Activated CD4-positive, alpha-beta T cell treated with anti-CD3 and anti-CD28 coated beads, Interleukin-2, amount 10 ng/mL, durations not matched to agents 7 days and 5 days (primary cell): ENCODE measurements at regions not wholly inside any gene's neighbourhood (a gene's known extent, or its start where the extent isn't known, plus 50 kb on each side); places are given as distances from the start of the nearest gene placed in this dataset.

Experiments used
- CTCF ChIA-PET: fragments of 350-600 bp; sonication (Branson Sonifier 250); formaldehyde crosslinking; loops from one replicate; lab custom pipeline; 2021; ENCODE audit warnings: antibody characterized with exemption; lab: Charles Lee
- POLR2A ChIA-PET: fragments of 350-600 bp; sonication (Branson Sonifier 250); formaldehyde crosslinking; loops from one replicate; lab custom pipeline; 2021; ENCODE audit warnings: antibody characterized with exemption; lab: Charles Lee
- DNase-seq: peaks from one replicate; pipeline ENCODE4 v3.0.0-alpha.2; 2020
- H3K27ac Mint-ChIP-seq: one replicate; pipeline ENCODE4 v1.8.0; 2021; ENCODE audit warnings: mild to moderate bottlenecking, moderate library complexity, mixed read lengths
- H3K27me3 Mint-ChIP-seq: one replicate; pipeline ENCODE4 v1.8.0; 2021; ENCODE audit warnings: mixed read lengths
- H3K36me3 Mint-ChIP-seq: one replicate; pipeline ENCODE4 v1.8.0; 2021; ENCODE audit warnings: low read depth, mixed read lengths
- H3K4me1 Mint-ChIP-seq: one replicate; pipeline ENCODE4 v1.8.0; 2021; ENCODE audit warnings: mixed read lengths
- H3K4me3 Mint-ChIP-seq: one replicate; pipeline ENCODE4 v1.8.0; 2021; ENCODE audit warnings: mild to moderate bottlenecking, moderate library complexity, mixed read lengths
- H3K9me3 Mint-ChIP-seq: one replicate; pipeline ENCODE4 v1.8.0; 2021; ENCODE audit warnings: mixed read lengths

GRCh38 chr10:33556103-33556502 lies 221.6 kb upstream of the NRP1 start:
- Mint-ChIP-seq H3K4me3 (no peak overlapping the region), H3K9me3 (no peaks in the 10 kb centered on the region), H3K36me3 (no peaks in the 10 kb centered on the region), H3K27ac (no peak overlapping the region), H3K4me1 (no peaks in the 10 kb centered on the region), H3K27me3 (peaks cover 3% of the 10 kb centered on the region)
- CTCF ChIA-PET = no interaction called here
- no peak for DNase-seq
- POLR2A ChIA-PET = no interaction called here

GRCh38 chr10:33553748-33554571 lies 219.5 kb upstream of the NRP1 start:
- no peak for DNase-seq
- POLR2A ChIA-PET = no interaction called here

GRCh38 chr10:33552290-33552689 lies 217.8 kb upstream of the NRP1 start:
- peaks cover 3% of the 10 kb centered on the region for H3K27me3 Mint-ChIP-seq
- H3K27ac Mint-ChIP-seq = no peak overlapping the region
- H3K4me1 Mint-ChIP-seq = no peaks in the 10 kb centered on the region
- DNase-seq = no peak
- ChIA-PET POLR2A (no interaction called here), CTCF (interaction anchor here (0.6 kb wide), 1 partner anchor 44 kb away, joined by 3 read pairs; no protein-coding TSS in a partner anchor)
- H3K4me3 Mint-ChIP-seq = no peak overlapping the region
- H3K36me3 Mint-ChIP-seq = no peaks in the 10 kb centered on the region
- H3K9me3 Mint-ChIP-seq = no peaks in the 10 kb centered on the region

More at GRCh38 chr10:33553748-33554571, 219.5 kb upstream of the NRP1 start:
- CTCF ChIA-PET = interaction anchor here (1.4 kb wide), 1 partner anchor 20 kb away, joined by 3 read pairs; no protein-coding TSS in a partner anchor
- H3K27me3 Mint-ChIP-seq = peaks cover 6% of the 10 kb centered on the region
- H3K9me3 Mint-ChIP-seq = no peaks in the 10 kb centered on the region
- no peaks in the 10 kb centered on the region for H3K4me1 Mint-ChIP-seq
- H3K4me3 Mint-ChIP-seq = no peak overlapping the region
- H3K36me3 Mint-ChIP-seq = no peaks in the 10 kb centered on the region
- H3K27ac Mint-ChIP-seq = no peak overlapping the region

DNA sequence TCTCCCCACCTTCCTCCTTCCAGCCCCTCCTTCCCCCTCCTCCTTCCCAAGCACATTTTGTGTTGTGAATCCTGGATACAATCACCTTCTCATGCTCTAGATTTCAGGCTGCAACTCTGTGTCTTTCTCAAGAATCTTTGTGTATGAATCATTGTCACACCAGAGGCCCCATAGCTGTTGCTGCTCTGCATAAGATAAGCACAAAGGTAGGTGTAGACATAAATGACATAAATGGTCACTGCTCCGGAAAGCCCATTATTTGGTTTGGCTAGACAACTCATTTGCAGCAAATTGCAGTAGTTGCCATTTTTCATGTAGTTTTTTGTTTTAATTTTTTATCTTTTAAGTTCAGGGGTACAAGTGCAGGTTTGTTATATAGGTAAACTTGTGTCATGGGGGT lies 216.3 kb upstream of the NRP1 start:
- Mint-ChIP-seq H3K27ac (no peak overlapping the region), H3K9me3 (no peaks in the 10 kb centered on the region), H3K4me1 (no peaks in the 10 kb centered on the region), H3K36me3 (no peaks in the 10 kb centered on the region), H3K4me3 (no peak overlapping the region), H3K27me3 (peaks cover 3% of the 10 kb centered on the region)
- ChIA-PET POLR2A (no interaction called here), CTCF (no interaction called here)
- DNase-seq = no peak

DNA sequence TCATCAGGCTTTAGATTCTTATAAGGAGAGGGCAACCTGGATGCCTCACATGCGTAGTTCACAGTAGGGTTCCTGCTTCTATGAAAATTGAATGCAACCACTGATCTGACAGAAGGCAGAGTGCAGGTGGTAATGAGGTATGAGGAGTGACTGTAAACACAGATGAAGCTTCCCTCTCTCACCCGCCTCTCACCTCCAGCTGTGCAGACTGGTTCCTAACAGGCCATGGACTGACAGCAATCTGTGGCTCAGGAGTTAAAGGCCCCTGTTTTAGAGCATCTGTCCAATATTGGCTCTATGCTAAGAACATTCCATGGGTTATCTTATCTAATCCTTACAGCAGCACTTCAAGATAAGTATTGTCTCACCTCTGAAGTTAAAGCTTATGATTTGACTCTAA lies 213.5 kb upstream of the NRP1 start:
- Mint-ChIP-seq H3K4me3 (no peak overlapping the region), H3K27ac (no peak overlapping the region), H3K9me3 (peaks cover 4% of the 10 kb centered on the region), H3K27me3 (peaks cover 6% of the 10 kb centered on the region), H3K36me3 (no peaks in the 10 kb centered on the region), H3K4me1 (no peaks in the 10 kb centered on the region)
- ChIA-PET CTCF (no interaction called here), POLR2A (no interaction called here)
- DNase-seq = no peak

GRCh38 chr10:33546031-33546430 lies 211.6 kb upstream of the NRP1 start:
- no peaks in the 10 kb centered on the region for H3K36me3 Mint-ChIP-seq
- H3K27ac Mint-ChIP-seq = no peak overlapping the region
- DNase-seq = no peak
- POLR2A ChIA-PET = no interaction called here
- CTCF ChIA-PET = interaction anchor here (0.7 kb wide), 1 partner anchor 15 kb away, joined by 3 read pairs; no protein-coding TSS in a partner anchor
- no peak overlapping the region for H3K4me3 Mint-ChIP-seq
- peaks cover 4% of the 10 kb centered on the region for H3K9me3 Mint-ChIP-seq
- H3K27me3 Mint-ChIP-seq = peaks cover 6% of the 10 kb centered on the region
- no peaks in the 10 kb centered on the region for H3K4me1 Mint-ChIP-seq

- H3K4me3 Mint-ChIP-seq = no peak overlapping the region
- no peak for DNase-seq
- ChIA-PET CTCF (no interaction called here), POLR2A (no interaction called here)
- peaks cover 4% of the 10 kb centered on the region for H3K9me3 Mint-ChIP-seq
- no peaks in the 10 kb centered on the region for H3K36me3 Mint-ChIP-seq
- H3K27me3 Mint-ChIP-seq = peaks cover 8% of the 10 kb centered on the region
- H3K4me1 Mint-ChIP-seq = no peaks in the 10 kb centered on the region
- H3K27ac Mint-ChIP-seq = no peak overlapping the region
These were observed 208.5 kb upstream of the NRP1 start for GRCh38 chr10:33542752-33543505.

GRCh38 chr10:33539116-33539515 lies 204.6 kb upstream of the NRP1 start:
- ChIA-PET POLR2A (no interaction called here), CTCF (no interaction called here)
- no peak overlapping the region for H3K4me3 Mint-ChIP-seq
- H3K27me3 Mint-ChIP-seq = peaks cover 10% of the 10 kb centered on the region
- no peak overlapping the region for H3K27ac Mint-ChIP-seq
- no peaks in the 10 kb centered on the region for H3K36me3 Mint-ChIP-seq
- no peak for DNase-seq
- H3K9me3 Mint-ChIP-seq = peaks cover 4% of the 10 kb centered on the region
- H3K4me1 Mint-ChIP-seq = no peaks in the 10 kb centered on the region

- POLR2A ChIA-PET = no interaction called here
- CTCF ChIA-PET = no interaction called here
- Mint-ChIP-seq H3K4me3 (no peak overlapping the region), H3K9me3 (no peaks in the 10 kb centered on the region), H3K4me1 (no peaks in the 10 kb centered on the region), H3K27ac (no peak overlapping the region), H3K27me3 (peaks cover 7% of the 10 kb centered on the region), H3K36me3 (no peaks in the 10 kb centered on the region)
- DNase-seq = no peak
These were observed 202.6 kb upstream of the NRP1 start for GRCh38 chr10:33537066-33537465.

DNA sequence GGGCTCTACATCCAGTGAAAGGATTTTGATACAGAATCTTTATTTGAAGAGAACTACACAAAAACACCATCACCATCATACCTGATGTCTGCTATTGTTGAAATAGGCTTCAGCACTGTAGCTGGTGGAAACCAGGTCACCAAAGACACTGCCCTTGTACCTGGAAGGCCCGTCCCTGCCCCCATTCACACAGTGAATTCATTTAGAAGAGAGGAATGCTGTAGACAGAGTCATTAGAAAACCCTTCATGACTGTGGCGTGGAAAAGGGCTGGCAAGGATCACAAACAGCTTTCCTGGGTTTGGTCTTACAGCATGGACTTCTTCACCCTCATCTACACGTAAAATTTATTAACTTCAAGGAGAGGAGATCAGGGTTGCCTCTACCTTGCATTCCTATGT lies 202.0 kb upstream of the NRP1 start:
- Mint-ChIP-seq H3K4me3 (no peak overlapping the region), H3K27ac (no peak overlapping the region), H3K9me3 (no peaks in the 10 kb centered on the region), H3K27me3 (peaks cover 7% of the 10 kb centered on the region), H3K4me1 (no peaks in the 10 kb centered on the region), H3K36me3 (no peaks in the 10 kb centered on the region)
- DNase-seq = no peak
- ChIA-PET POLR2A (no interaction called here), CTCF (no interaction called here)

DNA sequence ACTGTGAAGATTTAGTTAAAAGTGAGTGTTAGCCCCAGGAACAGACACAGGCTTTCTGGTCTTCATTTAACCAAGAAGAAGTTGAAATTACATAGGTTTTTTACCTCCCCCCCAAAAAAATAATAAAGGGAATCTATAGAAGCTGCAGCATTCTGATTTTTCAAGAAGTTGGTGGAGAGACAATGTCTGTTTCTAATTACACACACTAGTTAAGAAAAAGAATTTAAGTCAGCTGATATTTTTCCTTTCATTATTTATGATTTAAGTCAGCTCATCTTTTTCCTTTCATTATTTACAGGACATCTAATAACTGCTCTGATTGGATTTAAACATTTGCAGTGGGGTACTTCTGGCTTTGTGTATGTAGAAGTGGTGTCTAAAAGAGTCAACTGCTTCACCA lies 201.4 kb upstream of the NRP1 start:
- H3K27ac Mint-ChIP-seq = no peak overlapping the region
- ChIA-PET CTCF (no interaction called here), POLR2A (no interaction called here)
- H3K36me3 Mint-ChIP-seq = no peaks in the 10 kb centered on the region
- no peaks in the 10 kb centered on the region for H3K9me3 Mint-ChIP-seq
- no peaks in the 10 kb centered on the region for H3K4me1 Mint-ChIP-seq
- H3K4me3 Mint-ChIP-seq = no peak overlapping the region
- peaks cover 7% of the 10 kb centered on the region for H3K27me3 Mint-ChIP-seq
- DNase-seq = no peak

GRCh38 chr10:33534416-33534815 lies 199.9 kb upstream of the NRP1 start:
- CTCF ChIA-PET = interaction anchor here (1.3 kb wide), 1 partner anchor 19 kb away, joined by 3 read pairs; no protein-coding TSS in a partner anchor
- no peaks in the 10 kb centered on the region for H3K36me3 Mint-ChIP-seq
- POLR2A ChIA-PET = no interaction called here
- H3K27me3 Mint-ChIP-seq = peaks cover 7% of the 10 kb centered on the region
- H3K4me3 Mint-ChIP-seq = no peak overlapping the region
- no peak overlapping the region for H3K27ac Mint-ChIP-seq
- no peaks in the 10 kb centered on the region for H3K4me1 Mint-ChIP-seq
- DNase-seq = no peak
- H3K9me3 Mint-ChIP-seq = no peaks in the 10 kb centered on the region

DNA sequence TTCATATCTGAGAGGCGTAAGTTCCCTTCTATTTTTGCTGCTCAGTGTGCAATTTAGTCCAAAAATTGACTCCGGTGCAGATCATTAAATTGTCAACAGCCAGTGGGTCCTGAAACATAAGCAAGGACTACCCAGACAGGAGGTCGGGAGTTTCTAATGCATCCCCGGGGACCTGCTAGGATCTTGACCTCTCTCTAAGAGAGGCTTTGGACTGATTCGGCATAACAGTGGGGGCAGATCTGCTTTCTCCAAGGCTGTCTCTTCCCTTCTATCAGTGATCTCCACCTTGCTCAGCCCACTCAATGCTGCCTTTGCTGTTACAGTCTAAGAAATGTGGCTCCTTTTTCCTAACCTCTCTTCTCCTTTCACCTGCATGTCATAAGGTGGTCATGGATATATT lies 199.1 kb upstream of the NRP1 start:
- no peak for DNase-seq
- H3K4me3 Mint-ChIP-seq = no peak overlapping the region
- POLR2A ChIA-PET = no interaction called here
- H3K27me3 Mint-ChIP-seq = peaks cover 6% of the 10 kb centered on the region
- CTCF ChIA-PET = interaction anchor here (1.3 kb wide), 1 partner anchor 20 kb away, joined by 3 read pairs; no protein-coding TSS in a partner anchor
- H3K36me3 Mint-ChIP-seq = no peaks in the 10 kb centered on the region
- no peaks in the 10 kb centered on the region for H3K9me3 Mint-ChIP-seq
- H3K4me1 Mint-ChIP-seq = no peaks in the 10 kb centered on the region
- no peak overlapping the region for H3K27ac Mint-ChIP-seq
